ENCODE measurements at regions not wholly inside any gene's neighbourhood (a gene's known extent, or its start where the extent isn't known, plus 50 kb on each side); places are given as distances from the start of the nearest gene placed in this dataset.

- no peak for DNase-seq (ENCODE audit: low read depth)
- H3K4me3 ChIP-seq (ENCODE audit: low read depth, low read length): no peak overlapping the region
These were observed 61.6 kb downstream of the LSM5 start for GRCh38 chr7:32428546-32428945.

GRCh38 chr7:32427769-32428291 lies 62.4 kb downstream of the LSM5 start:
- peak; percentile 21 for TF ChIP-seq CTCF (IDR thresholded peaks at IDR 0.05; ENCODE audit: insufficient read depth, low read depth, low read length, missing control alignments)
- peak; percentile 72 for DNase-seq (ENCODE audit: low read depth)
- H3K4me3 ChIP-seq (ENCODE audit: low read depth, low read length): no peak overlapping the region

More at GRCh38 chr7:32428546-32428945, 61.6 kb downstream of the LSM5 start:
- TF ChIP-seq CTCF (IDR thresholded peaks at IDR 0.05; ENCODE audit: insufficient read depth, low read depth, low read length, missing control alignments): no peak

- no peak for DNase-seq (ENCODE audit: low read depth)
- no peak for TF ChIP-seq CTCF (IDR thresholded peaks at IDR 0.05; ENCODE audit: insufficient read depth, low read depth, low read length, missing control alignments)
- no peak overlapping the region for H3K4me3 ChIP-seq (ENCODE audit: low read depth, low read length)
These were observed 73.3 kb downstream of the LSM5 start for GRCh38 chr7:32416846-32417245.

GRCh38 chr7:32415936-32416335 lies 74.2 kb downstream of the LSM5 start:
- TF ChIP-seq CTCF (IDR thresholded peaks at IDR 0.05; ENCODE audit: insufficient read depth, low read depth, low read length, missing control alignments): no peak
- no peak for DNase-seq (ENCODE audit: low read depth)
- H3K4me3 ChIP-seq (ENCODE audit: low read depth, low read length): no peak overlapping the region

- no peak overlapping the region for H3K4me3 ChIP-seq (ENCODE audit: low read depth, low read length)
- no peak for TF ChIP-seq CTCF (IDR thresholded peaks at IDR 0.05; ENCODE audit: insufficient read depth, low read depth, low read length, missing control alignments)
- no peak for DNase-seq (ENCODE audit: low read depth)
These were observed 74.7 kb downstream of the LSM5 start for GRCh38 chr7:32415519-32415918.

- no peak overlapping the region for H3K4me3 ChIP-seq (ENCODE audit: low read depth, low read length)
- TF ChIP-seq CTCF (IDR thresholded peaks at IDR 0.05; ENCODE audit: insufficient read depth, low read depth, low read length, missing control alignments): no peak
- no peak for DNase-seq (ENCODE audit: low read depth)
These were observed 77.7 kb downstream of the LSM5 start for GRCh38 chr7:32412471-32412870.

GRCh38 chr7:32410545-32410944 lies 79.6 kb downstream of the LSM5 start:
- TF ChIP-seq CTCF (IDR thresholded peaks at IDR 0.05; ENCODE audit: insufficient read depth, low read depth, low read length, missing control alignments): no peak
- no peak overlapping the region for H3K4me3 ChIP-seq (ENCODE audit: low read depth, low read length)
- DNase-seq (ENCODE audit: low read depth): no peak
